DMS153 (cell line): ENCODE measurements at regions not wholly inside any gene's neighbourhood (a gene's known extent, or its start where the extent isn't known, plus 50 kb on each side); places are given as distances from the start of the nearest gene placed in this dataset.

ENCODE experiments used
- DNase-seq: peaks from one replicate; lab custom pipeline; 2025; lab: John Stamatoyannopoulos, UW

GRCh38 chr10:78272329-78272728 lies 238.7 kb downstream of the RPS24 start:
- no peak for DNase-seq

GRCh38 chr10:78274491-78274890 lies 240.8 kb downstream of the RPS24 start:
- no peak for DNase-seq

GRCh38 chr10:78276139-78276538 lies 242.5 kb downstream of the RPS24 start:
- DNase-seq = no peak

GRCh38 chr10:78277314-78278057 lies 243.8 kb downstream of the RPS24 start:
- DNase-seq = no peak

- no peak for DNase-seq
These were observed 244.4 kb downstream of the RPS24 start for GRCh38 chr10:78278058-78278404.

- no peak for DNase-seq
These were observed 246.1 kb downstream of the RPS24 start for GRCh38 chr10:78279756-78280155.

GRCh38 chr10:78280604-78281003 lies 246.9 kb downstream of the RPS24 start:
- no peak for DNase-seq

GRCh38 chr10:78281627-78282026 lies 248.0 kb downstream of the RPS24 start:
- DNase-seq = no peak

- DNase-seq = no peak
These were observed 249.5 kb downstream of the RPS24 start for GRCh38 chr10:78283069-78283682.

- DNase-seq = no peak
These were observed 250.7 kb downstream of the RPS24 start for GRCh38 chr10:78284381-78284780.

GRCh38 chr10:78285226-78285625 lies 251.6 kb downstream of the RPS24 start:
- DNase-seq = no peak

- DNase-seq = no peak
These were observed 252.5 kb downstream of the RPS24 start for GRCh38 chr10:78286186-78286585.

GRCh38 chr10:78286668-78287067 lies 253.0 kb downstream of the RPS24 start:
- no peak for DNase-seq

GRCh38 chr10:78287618-78288017 lies 254.0 kb downstream of the RPS24 start:
- no peak for DNase-seq

- DNase-seq = no peak
These were observed 255.0 kb downstream of the RPS24 start for GRCh38 chr10:78288663-78289062.

- no peak for DNase-seq
These were observed 256.6 kb downstream of the RPS24 start for GRCh38 chr10:78290131-78290750.

- DNase-seq = no peak
These were observed 258.1 kb downstream of the RPS24 start for GRCh38 chr10:78291722-78292121.

- DNase-seq = no peak
These were observed 258.8 kb downstream of the RPS24 start for GRCh38 chr10:78292250-78292981.

- no peak for DNase-seq
These were observed 259.6 kb downstream of the RPS24 start for GRCh38 chr10:78292982-78293865.

GRCh38 chr10:78295242-78295641 lies 261.6 kb downstream of the RPS24 start:
- no peak for DNase-seq

GRCh38 chr10:78296785-78297184 lies 263.1 kb downstream of the RPS24 start:
- no peak for DNase-seq

GRCh38 chr10:78297997-78298396 lies 264.3 kb downstream of the RPS24 start:
- DNase-seq = no peak
